ENCODE measurements at regions not wholly inside any gene's neighbourhood (a gene's known extent, or its start where the extent isn't known, plus 50 kb on each side); places are given as distances from the start of the nearest gene placed in this dataset.
"Not testable (repeated sequence)": the region's sequence is repeated elsewhere in the genome, so short reads cannot be mapped to it uniquely, and the experiment has no call there.

GRCh38 chrX:34487364-34487763, 169.7 kb downstream of the TMEM47 start:
- H3K27me3 ChIP-seq = no peaks in the 10 kb centered on the region
- H3K4me2 ChIP-seq = no peak overlapping the region
- TF ChIP-seq CTCF (IDR thresholded peaks at IDR 0.05; ENCODE audit: poor library complexity) (no peak), EZH2 (IDR thresholded peaks at IDR 0.05; ENCODE audit: borderline replicate concordance) (no peak), EZH2phosphoT487 (IDR thresholded peaks at IDR 0.05; ENCODE audit: low read depth, severe bottlenecking, unreplicated experiment) (no peak)
- no peaks in the 10 kb centered on the region for H4K20me1 ChIP-seq (ENCODE audit: insufficient read depth, poor library complexity, severe bottlenecking)
- no peak overlapping the region for H2AFZ ChIP-seq
- no peaks in the 10 kb centered on the region for H3K4me1 ChIP-seq (ENCODE audit: insufficient read depth)
- H3K9me3 ChIP-seq (ENCODE audit: low read depth) = no peaks in the 10 kb centered on the region
- no peak overlapping the region for H3K27ac ChIP-seq
- no peaks in the 10 kb centered on the region for H3K9me2 ChIP-seq (replicated peaks; ENCODE audit: insufficient read depth)
- H3K4me3 ChIP-seq = no peak overlapping the region
- H3K36me3 ChIP-seq (replicated peaks; ENCODE audit: insufficient read depth, low read depth) = no peaks in the 10 kb centered on the region
- H3K79me2 ChIP-seq = no peaks in the 10 kb centered on the region
- no peak for DNase-seq (ENCODE audit: low spot score)

GRCh38 chrX:34483980-34484379, 173.1 kb downstream of the TMEM47 start:
- Histone ChIP-seq H3K4me3 (no peak overlapping the region), H3K79me2 (no peaks in the 10 kb centered on the region), H3K4me2 (no peak overlapping the region), H3K27me3 (no peaks in the 10 kb centered on the region), H3K27ac (no peak overlapping the region), H2AFZ (no peak overlapping the region), H3K9me3 (ENCODE audit: low read depth) (no peaks in the 10 kb centered on the region), H3K36me3 (replicated peaks; ENCODE audit: insufficient read depth, low read depth) (no peaks in the 10 kb centered on the region), H4K20me1 (ENCODE audit: insufficient read depth, poor library complexity, severe bottlenecking) (no peaks in the 10 kb centered on the region), H3K9me2 (replicated peaks; ENCODE audit: insufficient read depth) (no peaks in the 10 kb centered on the region), H3K4me1 (ENCODE audit: insufficient read depth) (no peaks in the 10 kb centered on the region)
- no peak for TF ChIP-seq CTCF (IDR thresholded peaks at IDR 0.05; ENCODE audit: poor library complexity)
- TF ChIP-seq EZH2phosphoT487 (IDR thresholded peaks at IDR 0.05; ENCODE audit: low read depth, severe bottlenecking, unreplicated experiment) = no peak
- no peak for TF ChIP-seq EZH2 (IDR thresholded peaks at IDR 0.05; ENCODE audit: borderline replicate concordance)
- DNase-seq (ENCODE audit: low spot score) = no peak
- 92% methylated on average over 6 of the region's 6 CpGs for WGBS (ENCODE audit: low lambda C conversion rate, missing lambda C conversion rate)

- Histone ChIP-seq H3K36me3 (replicated peaks; ENCODE audit: insufficient read depth, low read depth) (no peaks in the 10 kb centered on the region), H3K27me3 (no peaks in the 10 kb centered on the region), H4K20me1 (ENCODE audit: insufficient read depth, poor library complexity, severe bottlenecking) (no peaks in the 10 kb centered on the region), H3K4me1 (ENCODE audit: insufficient read depth) (no peaks in the 10 kb centered on the region), H3K79me2 (no peaks in the 10 kb centered on the region), H3K9me2 (replicated peaks; ENCODE audit: insufficient read depth) (no peaks in the 10 kb centered on the region), H3K4me3 (no peak overlapping the region), H3K9me3 (ENCODE audit: low read depth) (no peaks in the 10 kb centered on the region), H2AFZ (no peak overlapping the region), H3K27ac (no peak overlapping the region), H3K4me2 (no peak overlapping the region)
- 69% methylated on average over 1 of the region's 1 CpG for WGBS (ENCODE audit: low lambda C conversion rate, missing lambda C conversion rate)
- TF ChIP-seq EZH2 (IDR thresholded peaks at IDR 0.05; ENCODE audit: borderline replicate concordance) = no peak
- TF ChIP-seq CTCF (IDR thresholded peaks at IDR 0.05; ENCODE audit: poor library complexity) = no peak
- TF ChIP-seq EZH2phosphoT487 (IDR thresholded peaks at IDR 0.05; ENCODE audit: low read depth, severe bottlenecking, unreplicated experiment) = no peak
- no peak for DNase-seq (ENCODE audit: low spot score)
These were observed 186.6 kb downstream of the TMEM47 start for GRCh38 chrX:34470507-34470906.

GRCh38 chrX:34467437-34467836, 189.6 kb downstream of the TMEM47 start:
- H3K9me2 ChIP-seq (replicated peaks; ENCODE audit: insufficient read depth) = no peaks in the 10 kb centered on the region
- WGBS (ENCODE audit: low lambda C conversion rate, missing lambda C conversion rate) = 55% methylated on average over 3 of the region's 3 CpGs
- H2AFZ ChIP-seq = no peak overlapping the region
- no peaks in the 10 kb centered on the region for H3K79me2 ChIP-seq
- H3K27me3 ChIP-seq = no peaks in the 10 kb centered on the region
- TF ChIP-seq CTCF (IDR thresholded peaks at IDR 0.05; ENCODE audit: poor library complexity) (no peak), EZH2phosphoT487 (IDR thresholded peaks at IDR 0.05; ENCODE audit: low read depth, severe bottlenecking, unreplicated experiment) (no peak), EZH2 (IDR thresholded peaks at IDR 0.05; ENCODE audit: borderline replicate concordance) (no peak)
- H4K20me1 ChIP-seq (ENCODE audit: insufficient read depth, poor library complexity, severe bottlenecking) = no peaks in the 10 kb centered on the region
- H3K27ac ChIP-seq = no peak overlapping the region
- no peaks in the 10 kb centered on the region for H3K9me3 ChIP-seq (ENCODE audit: low read depth)
- no peak overlapping the region for H3K4me3 ChIP-seq
- no peaks in the 10 kb centered on the region for H3K4me1 ChIP-seq (ENCODE audit: insufficient read depth)
- H3K4me2 ChIP-seq = no peak overlapping the region
- no peak for DNase-seq (ENCODE audit: low spot score)
- H3K36me3 ChIP-seq (replicated peaks; ENCODE audit: insufficient read depth, low read depth) = no peaks in the 10 kb centered on the region

- H4K20me1 ChIP-seq (ENCODE audit: insufficient read depth, poor library complexity, severe bottlenecking); H3K27ac ChIP-seq; H3K9me3 ChIP-seq (ENCODE audit: low read depth); H3K9me2 ChIP-seq (replicated peaks; ENCODE audit: insufficient read depth); H3K36me3 ChIP-seq (replicated peaks; ENCODE audit: insufficient read depth, low read depth); H3K79me2 ChIP-seq; H3K27me3 ChIP-seq; H3K4me3 ChIP-seq; DNase-seq (ENCODE audit: low spot score); H3K4me1 ChIP-seq (ENCODE audit: insufficient read depth); H3K4me2 ChIP-seq; H2AFZ ChIP-seq: not testable (repeated sequence)
- WGBS (ENCODE audit: low lambda C conversion rate, missing lambda C conversion rate) = 94% methylated on average over 1 of the region's 1 CpG
These were observed 193.9 kb downstream of the TMEM47 start for GRCh38 chrX:34463220-34463619.

Data from hepatocyte (in vitro differentiated cells).